NCI-H1930 (cell line): ENCODE measurements at regions not wholly inside any gene's neighbourhood (a gene's known extent, or its start where the extent isn't known, plus 50 kb on each side); places are given as distances from the start of the nearest gene placed in this dataset.
"Not testable (repeated sequence)": the region's sequence is repeated elsewhere in the genome, so short reads cannot be mapped to it uniquely, and the experiment has no call there.

Experiments used
- DNase-seq, 2 experiments: peaks; one replicate each; lab custom pipeline; 2025; lab: John Stamatoyannopoulos, UW

DNA sequence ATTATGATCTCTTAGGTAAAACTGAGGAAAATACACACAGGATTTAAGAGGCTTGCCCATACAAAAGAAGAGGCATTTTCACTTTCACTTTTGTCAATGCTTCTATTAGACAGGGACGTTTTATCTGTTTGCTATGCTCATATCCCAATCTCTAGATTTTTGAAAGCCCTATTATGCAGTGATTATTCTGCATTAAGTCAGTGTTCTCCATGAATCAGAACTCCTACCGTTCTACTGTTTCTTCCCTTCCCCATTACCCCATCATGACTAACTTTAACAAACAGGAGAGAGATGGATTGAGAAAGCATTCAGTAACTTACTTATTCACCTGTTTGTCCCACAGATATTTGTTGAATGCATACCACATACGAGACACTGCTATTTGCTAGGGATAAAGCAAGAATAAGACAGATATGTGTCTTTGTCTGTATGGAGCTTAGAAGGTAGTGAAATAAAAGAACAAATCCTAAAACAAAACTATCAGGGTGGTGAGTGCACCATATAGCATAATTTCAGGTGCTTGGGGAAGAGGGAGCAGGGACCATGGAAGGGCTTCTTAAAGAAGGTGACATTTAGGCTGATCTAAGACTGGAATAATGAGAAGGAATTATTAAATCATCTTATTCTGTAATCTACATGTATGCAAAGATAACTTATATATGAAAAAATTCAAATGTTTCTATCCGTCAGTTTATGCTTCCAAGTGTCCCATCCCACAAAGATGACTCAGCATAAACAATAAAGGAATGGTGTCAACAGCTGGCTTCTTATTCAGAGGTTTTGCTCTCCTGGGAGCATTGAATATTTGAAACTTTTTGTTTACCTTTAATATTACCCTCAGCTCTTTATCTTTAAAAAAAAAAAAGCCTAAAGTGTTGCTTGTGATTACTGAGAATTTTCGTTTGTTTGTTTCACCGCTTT is 328.1 kb downstream of the HINT1 start:
- peak in 1 of 2 experiments; percentile 21 for DNase-seq

GRCh38 chr5:130817598-130818384 is 347.3 kb downstream of the HINT1 start:
- DNase-seq = not testable (repeated sequence)

DNA sequence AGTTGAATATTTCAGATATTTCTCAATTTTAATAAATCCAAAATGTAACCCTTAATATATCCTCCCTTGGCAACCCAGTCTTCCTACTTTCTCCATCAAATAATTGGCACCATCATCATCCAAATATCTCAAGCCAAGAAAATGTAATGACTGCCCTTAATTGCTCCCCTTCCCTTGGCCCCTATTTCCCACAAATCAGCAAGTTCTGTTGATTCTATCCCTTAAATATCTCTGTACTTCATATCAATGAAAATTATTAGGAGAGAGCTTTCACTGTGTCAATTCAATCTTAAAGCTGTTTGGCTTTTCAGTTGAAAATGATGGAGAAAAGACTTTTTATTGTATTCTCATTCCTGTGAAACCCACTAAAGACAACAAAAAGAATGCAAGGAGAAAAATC is 349.8 kb downstream of the HINT1 start:
- no peak for DNase-seq

GRCh38 chr5:130808691-130809090 is 356.4 kb downstream of the HINT1 start:
- DNase-seq = no peak

DNA sequence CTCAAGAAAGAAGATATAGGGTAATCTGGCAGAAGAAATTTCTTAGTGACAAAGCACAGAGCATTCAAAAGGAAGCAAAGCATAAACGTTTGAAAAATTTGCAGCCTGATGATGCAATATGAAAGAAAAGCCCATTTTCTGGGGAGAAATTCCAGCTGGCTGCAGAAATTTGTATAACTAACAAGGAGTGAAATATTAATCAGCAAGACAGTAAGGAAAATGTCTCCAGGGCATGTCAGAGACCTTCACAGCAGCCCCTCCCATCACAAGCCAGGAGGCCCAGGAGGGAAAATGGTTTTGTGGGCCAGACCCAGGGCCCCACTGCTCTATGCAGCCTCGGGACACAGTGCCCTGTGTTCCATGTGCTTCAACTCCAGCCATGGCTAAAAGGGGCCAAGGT is 359.4 kb downstream of the HINT1 start:
- no peak for DNase-seq

DNA sequence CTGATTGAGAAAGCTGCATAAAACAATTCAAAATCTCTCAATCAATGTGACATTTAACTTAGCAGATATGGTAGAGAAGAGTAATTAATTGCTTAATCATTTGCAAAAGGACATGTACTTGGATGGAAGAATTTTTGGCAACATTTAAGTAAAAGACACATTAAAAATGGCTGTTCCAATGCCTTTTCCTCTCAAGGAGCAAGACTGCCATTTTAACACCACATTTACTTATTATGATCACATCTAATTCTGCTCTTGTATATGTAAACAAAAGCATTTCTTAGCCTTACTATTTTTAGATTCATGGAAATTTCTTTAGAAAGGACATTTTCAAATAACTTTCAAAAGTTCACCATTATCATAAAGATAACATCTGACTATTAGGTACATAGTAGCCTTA is 360.0 kb downstream of the HINT1 start:
- DNase-seq = no peak

GRCh38 chr5:130801963-130802362 is 363.1 kb downstream of the HINT1 start:
- DNase-seq = no peak

DNA sequence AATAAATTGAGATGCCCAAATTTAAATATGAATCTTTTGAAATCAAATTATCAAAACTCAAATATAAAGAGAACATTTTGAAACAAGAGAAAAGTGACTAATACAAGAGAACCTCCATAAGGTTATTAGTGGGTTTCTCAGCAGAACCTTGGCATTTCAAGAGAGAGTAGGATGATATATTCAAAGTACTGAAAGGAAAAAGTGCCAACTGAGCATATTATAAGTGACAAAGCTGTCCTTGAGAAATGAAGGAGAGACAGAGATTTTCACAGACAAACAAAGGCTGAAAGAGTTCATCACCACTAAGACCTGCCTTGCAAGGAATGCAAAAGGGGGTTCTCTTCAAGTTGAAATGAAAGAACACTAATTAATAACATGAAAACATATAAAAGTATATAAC is 366.0 kb downstream of the HINT1 start:
- DNase-seq = no peak

DNA sequence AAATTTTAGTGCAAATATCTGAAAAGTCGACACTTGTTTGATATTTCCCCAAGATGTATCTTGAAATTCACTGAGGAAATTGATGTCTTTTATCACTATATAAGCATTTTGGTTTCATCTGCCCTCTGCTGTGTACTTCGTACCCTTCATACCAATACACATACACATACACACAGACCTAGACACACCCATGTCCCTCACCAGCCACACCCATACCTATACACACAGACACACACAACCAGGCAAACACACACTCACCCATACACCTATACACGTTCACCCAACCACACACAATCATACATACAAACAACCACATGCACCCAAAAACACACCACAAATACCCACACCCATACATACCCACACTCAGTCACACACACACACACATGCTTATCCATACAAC is 367.8 kb downstream of the HINT1 start:
- no peak for DNase-seq

GRCh38 chr5:130796902-130797301 is 368.2 kb downstream of the HINT1 start:
- DNase-seq = no peak

DNA sequence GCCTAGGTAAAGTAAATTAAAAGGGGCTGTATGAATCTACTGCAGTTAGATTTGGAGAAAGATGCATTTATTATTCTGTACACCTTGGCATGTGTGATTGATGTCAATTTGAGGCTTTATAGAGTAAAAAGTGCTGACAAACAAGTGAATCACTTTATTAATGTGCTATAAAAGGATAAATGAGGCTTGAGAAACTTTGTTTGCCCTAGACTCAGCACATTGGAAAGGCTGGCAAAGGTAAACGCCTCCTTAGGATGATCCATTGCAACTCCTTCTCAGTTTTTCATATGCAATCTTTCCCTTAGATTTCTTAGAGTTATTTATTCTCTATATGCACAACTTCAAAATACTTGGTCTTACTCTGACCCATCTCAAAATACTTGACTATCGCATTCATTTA is 369.0 kb downstream of the HINT1 start:
- DNase-seq = no peak

DNA sequence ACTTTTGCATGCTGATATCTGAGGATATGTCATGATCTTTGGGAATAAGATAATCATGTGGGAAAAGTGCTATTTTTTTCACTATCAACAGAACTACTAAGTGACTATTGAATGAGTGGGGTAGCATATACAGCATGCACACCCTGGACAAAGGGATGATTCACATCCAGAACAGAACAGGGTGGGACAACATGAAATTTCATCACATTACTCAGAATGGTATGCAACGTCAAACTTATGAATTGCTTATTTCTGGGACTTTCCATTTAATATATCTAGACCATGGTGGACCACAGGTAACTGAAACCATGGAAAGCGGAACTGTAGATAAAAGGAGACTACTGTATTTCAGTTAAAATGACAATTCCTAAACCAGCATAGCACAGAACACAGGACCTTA is 370.0 kb downstream of the HINT1 start:
- no peak for DNase-seq

GRCh38 chr5:130777794-130778193 is 387.3 kb downstream of the HINT1 start:
- DNase-seq = no peak

DNA sequence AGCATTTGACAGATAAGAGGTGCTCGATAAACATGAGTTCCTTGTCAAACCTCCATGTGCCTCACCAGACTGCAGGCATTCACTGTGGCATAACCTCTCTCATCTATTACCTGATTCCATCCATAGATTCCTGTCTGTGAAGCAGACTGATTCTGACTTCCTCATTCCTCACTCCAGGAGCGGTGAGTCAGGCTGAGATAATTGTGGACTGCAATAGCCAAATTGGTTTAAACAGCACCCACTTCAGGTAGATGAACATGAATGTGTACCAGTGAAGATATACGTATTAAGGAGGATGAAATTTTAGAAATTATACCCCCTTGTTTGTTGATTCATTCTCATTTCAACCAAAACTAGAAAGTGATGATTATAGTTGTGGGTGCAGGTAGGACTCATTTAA is 391.2 kb downstream of the HINT1 start:
- DNase-seq = no peak

DNA sequence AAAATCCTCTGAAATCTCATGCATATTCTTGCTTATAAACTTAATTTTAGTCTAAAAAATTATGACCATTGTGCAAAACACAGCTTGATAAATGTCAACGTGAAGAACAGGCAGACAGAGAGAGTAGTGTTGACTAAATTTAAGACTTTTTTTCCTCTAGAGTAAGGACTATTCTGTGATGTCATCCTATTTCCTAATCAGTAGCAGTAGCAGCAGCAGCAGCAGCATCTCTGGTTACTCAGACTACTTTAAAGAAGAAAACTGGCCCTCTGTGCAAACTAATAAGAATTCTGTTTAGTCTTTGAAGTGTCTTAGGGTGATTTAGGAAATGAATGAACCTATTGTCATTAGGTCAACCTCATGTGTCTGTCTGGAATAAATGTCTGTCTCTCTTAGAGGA is 403.0 kb downstream of the HINT1 start:
- DNase-seq = no peak

DNA sequence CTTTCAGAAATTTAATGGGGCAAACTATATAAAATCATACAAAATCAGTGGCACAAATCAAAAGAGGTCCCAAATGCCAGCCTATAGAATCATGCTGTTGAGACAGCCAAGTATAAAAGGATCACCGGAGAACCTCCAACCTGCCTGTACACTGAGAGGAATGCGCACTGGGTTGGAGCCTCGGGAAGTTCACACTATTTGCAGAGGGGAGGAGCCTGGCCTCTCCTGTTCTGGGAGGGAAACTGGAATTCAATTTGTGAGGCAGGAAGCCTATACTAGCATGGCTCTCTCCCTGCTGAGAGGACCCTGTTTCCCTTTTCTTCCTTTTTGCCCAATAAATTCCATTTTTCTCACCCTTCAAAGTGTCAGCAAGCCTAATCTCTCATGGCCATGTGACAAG is 406.0 kb downstream of the HINT1 start:
- DNase-seq = no peak

DNA sequence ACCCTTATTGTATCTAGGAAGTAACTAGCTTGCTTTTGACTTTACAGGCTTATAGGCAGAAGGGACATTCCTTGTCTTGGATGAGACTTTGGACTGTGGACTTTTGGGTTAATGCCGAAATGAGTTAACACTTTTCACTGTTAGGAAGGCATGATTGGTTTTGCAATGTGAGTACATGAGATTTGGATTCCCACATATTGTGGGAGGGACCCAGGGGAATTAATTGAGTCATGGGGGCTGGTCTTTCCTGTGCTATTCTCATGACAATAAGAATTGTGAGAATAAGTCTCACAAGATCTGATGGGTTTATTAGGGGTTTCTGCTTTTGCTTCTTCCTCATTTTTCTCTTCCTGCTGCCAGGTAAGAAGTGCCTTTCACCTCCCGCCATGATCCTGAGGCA is 417.5 kb downstream of the HINT1 start:
- DNase-seq = no peak

DNA sequence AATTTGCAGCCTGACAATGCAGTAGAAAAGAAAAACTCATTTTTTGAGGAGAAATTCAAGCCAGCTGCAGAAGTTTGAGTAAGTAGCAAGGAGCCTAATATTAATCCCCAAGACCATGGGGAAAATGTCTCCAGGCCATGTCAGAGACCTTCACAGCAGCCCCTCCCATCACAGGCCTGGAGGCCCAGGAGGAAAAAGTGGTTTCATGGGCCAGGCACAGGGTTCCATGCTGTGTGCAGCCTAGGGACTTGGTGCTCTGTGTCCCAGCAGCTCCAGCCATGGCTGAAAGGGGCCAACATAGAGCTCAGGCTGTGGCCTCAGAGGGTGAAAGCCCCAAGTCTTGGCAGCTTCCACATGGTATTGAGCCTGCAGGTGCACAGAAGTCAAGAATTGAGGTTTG is 418.4 kb downstream of the HINT1 start:
- DNase-seq = not testable (repeated sequence)

DNA sequence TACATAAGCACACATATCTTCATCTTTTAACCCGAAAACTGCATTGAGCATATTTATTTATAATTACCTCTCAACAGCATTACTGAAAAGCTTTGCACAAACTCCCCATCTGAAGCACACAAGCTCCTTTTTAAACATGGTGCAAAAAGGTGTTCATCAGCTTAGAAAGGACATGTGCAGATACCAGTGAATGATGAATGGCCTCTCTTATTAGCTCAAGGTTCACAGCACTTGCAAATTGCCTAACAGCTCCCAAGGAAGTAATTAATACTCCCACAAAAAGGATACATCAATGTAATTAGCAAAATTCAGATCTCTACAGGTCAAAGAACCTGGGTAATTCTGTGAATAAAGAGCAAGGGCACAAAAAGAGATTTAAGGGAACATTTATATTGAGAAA is 422.0 kb downstream of the HINT1 start:
- no peak for DNase-seq

- no peak for DNase-seq
Measured at GRCh38 chr5:130740047-130740569, 424.9 kb downstream of the HINT1 start.

GRCh38 chr5:130731839-130732238 is 433.2 kb downstream of the HINT1 start:
- DNase-seq = no peak

DNA sequence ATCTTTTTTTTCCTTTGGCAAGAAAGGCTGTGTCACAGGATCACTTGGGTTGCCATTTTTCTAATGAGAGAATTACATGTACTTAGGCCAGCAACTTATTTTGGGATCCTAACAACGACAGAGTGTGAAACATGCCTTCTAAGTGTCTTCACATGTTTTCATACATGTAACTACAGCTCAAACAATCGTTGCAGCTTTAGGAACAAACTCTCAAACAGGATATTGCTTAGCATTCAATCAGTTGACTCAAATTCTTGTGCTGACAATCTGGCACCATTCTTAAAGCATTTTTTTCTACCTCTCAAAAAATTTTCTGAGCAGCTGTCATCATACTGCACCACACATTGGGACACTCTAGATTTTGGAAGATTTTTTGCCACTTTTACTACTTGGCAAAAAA is 435.5 kb downstream of the HINT1 start:
- no peak for DNase-seq

DNA sequence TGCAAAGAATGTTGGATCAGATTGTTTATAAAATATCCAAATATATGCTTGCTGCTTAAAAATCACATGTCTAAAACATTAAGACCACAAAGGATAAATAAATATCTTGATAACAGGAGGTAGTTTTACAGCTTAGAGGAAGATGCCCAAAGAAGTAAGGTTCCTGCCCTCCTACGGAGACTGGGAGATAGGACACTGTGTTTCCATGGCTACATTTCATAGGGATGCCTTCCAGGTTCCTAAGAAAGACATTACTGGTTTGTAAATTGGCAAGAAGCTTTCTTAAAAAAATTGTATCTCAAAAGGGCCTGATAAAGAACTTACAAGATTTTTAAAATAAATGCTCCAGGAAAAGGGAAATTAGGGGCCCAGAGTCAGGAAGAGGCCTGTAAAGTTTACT is 437.2 kb downstream of the HINT1 start:
- no peak for DNase-seq
